Glomerular endothelial cell (primary cell): ENCODE measurements at regions not wholly inside any gene's neighbourhood (a gene's known extent, or its start where the extent isn't known, plus 50 kb on each side); places are given as distances from the start of the nearest gene placed in this dataset.

Source experiments
- DNase-seq: peaks from one replicate; pipeline ENCODE4 v3.0.0-alpha.2; 2011; ENCODE audit warnings: low read depth, low spot score; ENCODE audit errors: extremely low read depth

DNA sequence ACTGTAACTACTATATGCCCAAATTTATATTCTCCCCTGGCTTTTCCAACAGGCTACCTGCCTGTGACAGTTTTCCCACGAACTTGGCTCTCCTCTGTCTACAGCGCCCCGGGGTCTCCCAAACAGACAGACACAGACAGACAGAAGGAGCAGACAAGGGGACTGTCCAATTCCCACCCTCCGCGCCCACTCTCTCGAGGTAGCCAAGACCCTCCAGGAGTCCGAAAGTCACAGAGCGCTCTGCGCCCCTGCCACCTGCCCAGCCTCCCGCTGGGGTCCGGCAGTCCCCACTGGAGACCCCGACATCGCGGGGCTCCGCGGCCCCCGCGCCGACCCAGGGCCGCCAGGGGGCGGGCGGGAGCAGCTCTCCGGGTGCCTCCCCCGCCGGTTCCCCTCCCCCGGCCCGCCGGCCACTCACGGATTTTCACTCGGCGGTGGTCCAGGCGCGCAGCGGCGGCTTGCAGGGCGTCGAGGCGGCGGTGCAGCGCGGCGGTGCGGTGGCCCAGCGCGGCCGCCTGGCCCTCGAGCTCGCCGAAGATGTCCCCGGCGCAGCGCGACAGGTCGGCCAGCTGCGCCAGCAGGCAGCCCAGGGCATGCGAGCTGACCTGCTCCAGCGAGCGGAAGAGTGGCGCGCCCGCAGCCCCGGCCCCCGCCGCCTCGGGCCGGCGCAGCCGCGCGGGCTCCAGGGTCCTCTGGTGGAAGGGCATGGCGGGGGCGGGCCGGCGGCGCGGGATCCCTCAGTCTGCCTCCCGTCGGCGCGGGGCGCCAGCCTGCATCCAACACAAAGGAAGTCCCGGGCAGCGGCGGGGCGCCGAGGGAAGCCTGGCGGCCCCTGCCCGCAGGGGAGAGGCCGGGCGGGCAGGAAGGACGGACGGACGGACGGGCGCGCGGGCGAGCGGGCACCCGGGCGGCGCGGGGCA lies 81.3 kb upstream of the CCDC28A start:
- no peak for DNase-seq

DNA sequence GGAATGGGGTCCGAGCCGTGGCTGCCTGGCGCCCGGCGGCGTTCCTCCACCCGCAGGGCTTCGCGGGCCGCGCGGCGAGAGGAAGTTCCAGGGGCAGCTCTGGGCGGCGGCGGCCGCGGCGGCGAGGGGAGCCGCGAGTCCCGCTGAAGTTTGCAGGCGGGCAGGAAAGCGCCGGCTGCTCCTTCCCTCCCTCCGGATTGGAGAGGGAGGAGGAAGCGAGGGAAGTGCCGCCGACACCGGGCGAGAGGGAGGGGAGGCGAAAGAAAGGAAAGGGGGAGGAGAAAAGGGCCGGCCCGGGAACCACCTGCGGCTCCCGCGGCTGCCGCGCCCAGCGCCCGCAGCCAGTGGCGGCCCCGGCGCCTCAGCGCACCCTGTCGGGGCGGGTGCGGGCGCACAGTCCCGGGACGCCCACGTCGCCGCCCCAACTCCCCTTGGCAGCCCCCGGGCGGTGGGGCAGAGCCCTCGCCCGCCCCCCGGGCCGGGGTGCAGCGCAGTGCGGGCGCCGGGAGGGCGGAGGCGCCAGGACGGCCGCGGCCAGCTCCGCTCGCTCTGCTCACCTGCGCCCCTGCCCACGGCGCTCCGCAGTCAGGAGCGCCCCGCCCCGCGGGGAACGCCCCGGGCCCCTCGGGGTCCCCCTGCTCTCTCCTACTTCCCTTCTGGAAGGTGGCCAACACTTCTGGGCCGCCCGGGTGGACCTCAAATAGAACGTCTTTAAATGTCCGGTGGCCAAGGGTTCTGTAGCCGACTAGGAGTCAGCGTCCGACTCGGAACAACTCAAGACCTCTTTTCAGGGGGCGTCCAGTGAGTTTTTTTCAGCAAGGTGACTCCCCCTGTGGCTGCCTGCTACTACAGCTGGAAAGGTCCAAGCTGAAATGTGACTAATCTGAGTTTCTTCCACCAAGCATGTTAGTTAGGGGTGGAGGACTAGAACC lies 80.3 kb upstream of the CCDC28A start:
- DNase-seq: no peak

DNA sequence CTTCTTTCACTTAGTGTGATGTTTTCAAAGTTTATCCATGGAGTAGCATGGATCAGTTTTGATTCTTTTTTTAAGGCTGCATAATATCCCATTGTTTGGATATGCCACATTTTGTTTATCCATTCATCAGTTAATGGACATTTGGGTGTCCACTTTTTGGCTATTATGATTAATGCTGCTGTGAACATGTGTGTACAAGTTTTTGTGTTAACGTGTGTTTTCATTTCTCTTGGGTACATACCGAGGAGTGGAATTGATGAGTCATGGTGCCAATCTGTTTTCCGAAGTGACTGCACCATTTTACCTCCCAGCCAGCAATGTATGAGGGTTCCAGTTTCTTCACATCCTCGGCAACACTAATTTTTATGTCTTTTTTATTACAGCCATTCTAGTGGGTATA lies 78.4 kb upstream of the CCDC28A start:
- DNase-seq: no peak

- DNase-seq: no peak
Measured at GRCh38 chr6:138714493-138714892, 59.1 kb upstream of the CCDC28A start.

DNA sequence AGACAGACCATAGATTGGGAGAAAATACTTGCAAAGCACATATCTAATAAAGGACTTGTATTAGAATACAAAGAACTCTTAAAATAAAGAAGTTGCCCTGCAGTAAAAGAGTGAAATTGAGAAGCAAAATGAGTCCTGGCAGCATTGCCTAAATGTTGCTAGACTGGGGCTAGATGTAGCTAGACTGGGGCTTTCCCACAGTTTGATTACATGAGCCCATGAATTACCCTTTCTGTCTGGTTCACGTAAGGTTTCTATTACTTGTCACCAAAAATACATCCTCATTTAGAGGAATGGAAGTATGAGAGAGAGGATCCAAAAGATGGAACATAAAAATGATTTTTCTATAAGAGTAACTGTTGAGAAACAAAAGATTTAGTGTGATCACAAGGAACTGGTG lies 57.6 kb upstream of the CCDC28A start:
- no peak for DNase-seq

- DNase-seq: no peak
Measured at GRCh38 chr6:138716971-138717665, 56.5 kb upstream of the CCDC28A start.

DNA sequence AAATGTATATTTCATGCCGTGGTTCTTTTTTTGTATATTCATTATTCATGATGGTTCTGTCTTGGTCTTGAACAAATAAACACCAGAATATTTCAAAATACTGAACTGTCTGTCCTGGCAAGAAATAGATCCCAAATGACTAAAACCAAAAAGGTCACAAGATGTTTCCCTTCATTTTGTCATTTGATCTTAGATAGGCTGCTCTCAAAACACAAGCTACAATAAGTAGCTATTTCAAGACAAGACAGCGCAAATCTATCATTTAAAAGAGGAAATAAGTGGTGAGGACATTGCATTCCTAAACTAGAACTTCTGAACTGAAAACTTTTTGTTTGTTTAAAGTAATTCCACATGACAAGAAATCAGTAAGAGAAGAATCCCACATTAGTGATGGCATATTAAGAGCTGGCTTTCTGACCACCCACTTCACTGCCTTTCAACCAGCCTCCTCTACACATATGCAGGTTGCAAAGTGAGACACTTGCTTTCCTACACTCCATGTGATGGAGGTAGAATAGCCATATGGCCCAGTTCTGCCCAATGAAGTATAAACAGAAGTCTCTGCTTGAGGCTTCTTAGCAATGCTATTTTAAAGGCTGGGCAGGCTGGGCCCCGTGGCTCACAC lies 54.4 kb upstream of the CCDC28A start:
- no peak for DNase-seq

- no peak for DNase-seq
Measured at GRCh38 chr6:138719744-138720143, 53.8 kb upstream of the CCDC28A start.

DNA sequence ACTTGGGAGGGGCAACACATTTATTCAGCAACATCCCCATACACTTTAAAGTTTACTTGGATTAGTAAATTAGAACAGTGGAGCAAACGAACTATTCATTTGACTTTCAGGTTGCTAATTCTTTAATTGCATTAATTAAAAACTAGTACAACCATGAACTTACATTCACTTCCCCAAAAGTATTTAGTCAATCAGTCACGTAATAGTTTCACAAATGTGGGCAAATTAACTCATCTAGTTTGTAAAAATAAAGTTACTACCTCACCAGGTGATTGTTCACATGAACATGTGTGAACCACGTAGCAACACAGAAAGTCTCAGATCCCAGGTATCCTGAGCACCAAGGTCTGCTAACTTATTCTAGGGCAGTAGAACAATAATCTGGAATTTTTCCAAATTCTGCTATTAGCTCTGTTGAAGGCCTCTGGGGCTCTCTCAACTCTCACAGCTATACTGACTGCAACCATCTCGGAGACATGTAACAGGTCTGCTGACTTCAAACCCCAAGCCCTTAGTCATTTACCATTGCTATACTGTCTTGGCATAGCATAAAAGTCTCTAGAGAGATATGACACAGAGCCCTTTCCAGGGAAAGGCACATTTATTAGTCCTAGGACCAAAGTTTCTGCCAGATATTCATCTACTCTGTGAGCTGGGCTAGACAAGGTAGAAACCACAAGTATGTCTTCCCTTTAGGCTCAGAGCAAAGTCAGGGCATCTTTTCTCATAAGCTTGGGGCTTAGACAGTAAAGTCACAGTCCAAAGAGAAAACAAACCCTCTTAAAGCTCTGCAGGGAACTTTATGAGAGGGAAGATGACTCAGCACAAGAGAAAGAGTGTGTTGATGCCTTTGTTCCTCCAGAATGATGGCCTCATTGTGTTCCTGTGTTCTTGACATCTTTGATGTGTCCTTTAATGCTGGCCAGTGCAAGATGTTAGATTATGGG lies 50.9 kb upstream of the CCDC28A start:
- no peak for DNase-seq
